ENCODE measurements at regions not wholly inside any gene's neighbourhood (a gene's known extent, or its start where the extent isn't known, plus 50 kb on each side); places are given as distances from the start of the nearest gene placed in this dataset.

- TF ChIP-seq CTCF (IDR thresholded peaks at IDR 0.05): no peak
- no peak for TF ChIP-seq POLR2AphosphoS5 (IDR thresholded peaks at IDR 0.05)
- TF ChIP-seq POLR2A (IDR thresholded peaks at IDR 0.05): no peak
These were observed 125.9 kb upstream of the NABP1 start for GRCh38 chr2:191552066-191552465.

Measured in prostate gland (tissue), 2 donors.